NCI-H1436 treated with DMSO at 0.1 percent for 48 hours (cell line): ENCODE measurements at regions not wholly inside any gene's neighbourhood (a gene's known extent, or its start where the extent isn't known, plus 50 kb on each side); places are given as distances from the start of the nearest gene placed in this dataset.
"Not testable (repeated sequence)": the region's sequence is repeated elsewhere in the genome, so short reads cannot be mapped to it uniquely, and the experiment has no call there.

Experiments used
- DNase-seq: peaks from one replicate; lab custom pipeline; 2025; lab: John Stamatoyannopoulos, UW

DNA sequence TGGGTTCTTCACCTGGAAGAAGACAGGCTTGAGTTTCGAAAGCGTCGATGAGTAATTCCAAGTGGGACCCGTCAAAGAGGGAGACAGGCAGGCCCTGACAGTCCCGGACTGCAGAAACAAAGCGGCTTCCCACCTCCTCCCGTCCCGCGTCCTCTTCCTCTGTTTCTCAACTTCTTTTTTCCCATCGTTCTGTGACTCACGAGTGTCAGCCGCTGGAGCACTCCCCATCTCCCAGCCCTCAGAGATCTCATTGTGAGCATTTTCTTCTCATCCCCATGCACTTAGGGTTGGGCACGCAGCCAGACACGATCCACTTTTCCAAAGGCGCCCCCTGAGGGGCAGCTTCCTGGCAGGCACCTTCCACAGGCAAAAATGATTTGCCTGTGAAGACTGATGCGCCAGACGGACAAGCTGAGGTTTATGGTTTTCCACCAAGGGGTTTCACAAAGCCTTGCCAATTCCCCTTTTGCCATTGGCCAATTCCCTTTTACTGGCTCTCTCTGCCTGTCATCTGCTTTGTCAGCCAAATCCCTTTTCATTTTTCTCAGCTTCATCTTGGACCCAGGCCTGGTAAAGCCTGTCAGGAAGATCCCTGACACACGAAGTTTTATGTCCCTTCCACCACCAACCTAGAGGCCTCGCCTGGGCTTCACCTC, 86.5 kb upstream of the ANKRD55 start:
- no peak for DNase-seq

DNA sequence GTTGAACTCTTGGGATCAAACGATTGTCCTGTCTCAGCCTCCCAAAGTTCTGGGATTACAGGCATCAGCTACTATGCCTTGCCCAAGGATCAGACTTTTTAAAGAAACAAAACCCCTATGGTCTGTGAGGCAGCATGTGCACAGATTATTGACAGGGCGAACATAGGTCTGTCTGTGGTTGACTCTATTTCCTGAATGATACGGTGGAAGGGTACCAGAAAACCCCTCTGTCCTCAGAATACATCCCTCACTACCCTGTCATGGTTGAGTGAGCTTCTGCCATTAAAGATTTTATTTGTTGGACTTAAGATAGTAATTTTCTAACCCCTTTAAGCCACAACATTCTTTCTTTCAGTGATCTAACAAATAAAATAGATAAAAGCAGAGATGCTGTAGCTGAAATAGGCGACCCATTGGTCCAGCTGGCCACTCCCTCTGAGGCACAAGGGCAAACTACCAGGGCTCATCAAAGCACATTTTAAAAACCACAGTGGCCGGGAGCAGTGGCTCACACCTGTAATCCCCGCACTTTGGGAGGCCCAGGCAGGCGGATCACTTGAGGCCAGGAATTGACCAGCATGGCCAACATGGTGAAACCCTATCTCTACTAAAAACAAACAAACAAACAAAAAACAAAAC, 84.9 kb upstream of the ANKRD55 start:
- no peak for DNase-seq

DNA sequence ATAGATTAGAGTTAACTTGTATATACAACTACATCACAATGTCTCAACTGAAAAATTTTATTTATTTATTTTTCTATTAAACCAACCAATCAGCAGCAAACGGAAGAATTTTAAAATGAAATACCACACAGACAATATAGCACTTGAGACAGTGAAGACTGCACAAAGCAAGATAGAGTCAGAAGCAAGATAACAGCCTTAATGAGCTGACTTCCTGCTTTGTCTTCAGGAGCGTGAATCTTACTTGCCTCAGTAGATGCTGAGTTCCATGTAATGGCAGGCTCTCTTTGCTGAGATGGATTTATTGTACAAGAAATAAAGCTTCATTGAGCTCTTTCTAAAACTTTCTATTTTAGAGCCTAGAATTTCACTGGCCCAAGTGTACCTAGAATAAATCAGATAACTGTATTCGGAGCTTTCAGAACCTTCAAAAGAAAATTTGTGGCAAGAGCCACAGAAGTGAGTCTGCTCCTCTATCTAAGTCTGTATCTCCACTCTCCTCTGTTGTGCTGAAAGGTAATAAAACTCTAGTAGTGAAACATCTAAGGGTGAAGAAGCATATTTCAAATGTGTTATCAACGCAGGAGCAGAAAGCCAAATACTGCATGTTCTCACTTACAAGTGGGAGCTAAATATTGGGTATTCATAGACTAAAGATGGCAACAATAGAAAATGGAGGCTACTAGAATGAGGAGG, 83.3 kb upstream of the ANKRD55 start:
- no peak for DNase-seq

DNA sequence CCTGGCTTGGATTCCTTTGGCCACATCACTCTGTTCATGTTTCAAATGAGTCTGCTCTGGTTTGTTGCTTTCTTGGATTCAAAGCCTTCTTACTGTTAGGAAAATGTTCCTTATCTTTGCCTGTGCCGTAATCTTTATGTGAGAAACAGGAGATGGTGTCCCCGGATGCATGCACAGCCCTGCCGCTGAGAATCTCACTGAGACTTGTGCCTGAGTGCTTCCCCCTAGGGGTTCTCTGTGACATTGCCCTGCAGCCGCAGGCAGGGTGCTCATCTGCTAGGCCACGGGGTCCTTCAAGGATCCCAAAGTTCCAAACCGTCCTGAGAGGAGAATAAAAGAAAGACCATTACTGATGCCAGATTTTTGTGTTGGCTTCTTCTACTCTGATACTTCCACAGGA, 81.4 kb upstream of the ANKRD55 start:
- DNase-seq = no peak

DNA sequence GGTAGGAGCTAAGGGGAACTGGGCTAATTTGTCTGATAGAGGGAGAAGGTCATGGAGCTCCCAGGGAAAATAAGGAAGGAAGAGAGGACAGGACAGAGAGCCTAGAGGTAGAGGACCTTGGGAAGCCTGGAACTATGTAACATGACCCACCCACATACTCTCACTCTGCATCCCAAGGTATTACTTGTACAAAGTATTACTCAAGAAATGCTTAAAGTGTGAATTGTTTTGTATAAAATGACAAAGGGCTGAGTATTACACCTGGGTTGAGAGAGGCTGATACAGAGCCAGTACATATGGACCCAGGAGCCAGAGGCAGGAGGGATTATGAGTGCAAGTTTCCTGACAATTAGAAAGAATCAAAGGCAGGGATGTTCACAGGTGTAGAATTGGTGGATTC, 80.5 kb upstream of the ANKRD55 start:
- DNase-seq = no peak

DNA sequence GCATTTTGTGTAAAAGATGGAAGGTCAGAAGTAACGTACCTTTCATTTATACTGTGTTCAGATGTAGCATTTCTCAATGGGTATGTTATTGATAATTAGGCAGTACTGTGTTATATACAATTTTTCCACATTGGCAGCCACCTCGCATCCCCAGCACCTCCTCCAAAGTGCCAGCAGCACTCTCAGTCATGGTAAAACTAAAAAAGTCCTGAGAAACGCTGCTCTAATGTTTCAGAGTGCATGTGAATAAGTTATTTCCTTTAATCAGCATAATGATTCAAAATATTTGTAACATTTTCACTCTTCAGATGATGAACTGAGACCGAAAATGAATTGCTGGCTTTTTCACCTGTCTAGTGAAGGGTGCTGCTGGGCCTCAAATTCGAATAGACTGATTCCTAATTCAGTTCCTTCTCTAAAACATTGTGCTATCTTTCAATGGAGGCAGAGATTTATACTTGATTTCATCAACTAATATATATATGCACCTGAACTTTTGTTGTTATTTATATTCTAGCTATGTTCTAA, 79.9 kb upstream of the ANKRD55 start:
- DNase-seq = no peak

GRCh38 chr5:56311306-56311905, 78.3 kb upstream of the ANKRD55 start:
- no peak for DNase-seq

GRCh38 chr5:56310711-56311204, 77.6 kb upstream of the ANKRD55 start:
- DNase-seq = no peak

- no peak for DNase-seq
These were observed 76.2 kb upstream of the ANKRD55 start for GRCh38 chr5:56309262-56309826.

GRCh38 chr5:56307714-56308333, 74.7 kb upstream of the ANKRD55 start:
- no peak for DNase-seq

DNA sequence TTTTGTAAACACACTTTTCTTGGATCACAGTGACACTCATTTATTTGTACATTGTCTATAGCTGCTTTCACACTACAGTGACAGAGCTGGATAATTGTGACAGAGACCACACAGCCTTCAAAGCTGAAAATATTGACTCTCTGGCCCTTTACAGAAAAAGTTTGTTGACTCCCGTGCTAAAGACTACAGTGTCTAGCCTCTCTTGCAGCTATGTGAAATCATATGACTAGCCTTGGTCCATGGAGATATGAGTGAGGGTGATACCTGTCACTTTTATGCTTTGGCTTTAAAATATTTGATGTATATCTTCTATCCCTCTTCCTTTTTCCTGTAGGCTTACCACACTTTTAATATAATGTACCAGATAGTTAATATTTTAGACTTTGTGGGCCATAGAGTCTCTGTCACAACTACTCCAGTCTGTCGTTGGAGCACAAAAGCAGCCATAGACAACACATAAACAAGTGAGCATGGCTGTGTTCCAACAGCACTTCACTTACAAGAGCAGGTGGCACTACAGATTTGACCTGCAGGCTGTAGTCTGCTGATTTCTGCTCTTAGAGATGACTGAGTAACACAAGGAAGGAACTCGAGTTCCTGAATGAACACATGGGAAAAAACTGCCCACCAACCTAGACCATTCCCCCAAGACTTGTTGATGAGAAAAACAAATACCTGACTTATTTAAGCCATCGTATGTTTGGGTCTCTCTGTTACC, 73.5 kb upstream of the ANKRD55 start:
- DNase-seq = no peak

- no peak for DNase-seq
These were observed 72.1 kb upstream of the ANKRD55 start for GRCh38 chr5:56305001-56305950.

- no peak for DNase-seq
These were observed 70.4 kb upstream of the ANKRD55 start for GRCh38 chr5:56303511-56303910.

GRCh38 chr5:56302027-56302426, 68.9 kb upstream of the ANKRD55 start:
- no peak for DNase-seq

DNA sequence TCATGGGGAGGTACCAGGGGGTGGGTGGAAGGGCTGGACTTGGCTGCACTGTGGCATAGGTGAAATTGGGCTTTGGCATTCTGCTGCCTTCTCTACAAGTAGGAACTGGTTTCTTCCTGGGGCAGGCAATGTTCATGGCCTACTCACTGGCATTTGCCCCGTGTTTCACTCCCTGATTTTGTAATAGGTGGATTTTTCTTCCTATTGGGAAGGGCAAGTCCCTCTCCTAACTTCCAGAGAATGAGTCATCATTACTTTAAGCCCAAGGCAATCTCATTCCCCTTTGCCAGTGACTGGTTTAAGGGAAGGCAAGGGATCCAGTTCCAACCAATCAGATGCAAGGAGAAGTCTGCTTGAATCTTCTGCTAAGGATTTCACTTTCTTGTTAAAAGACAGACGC, 67.9 kb upstream of the ANKRD55 start:
- DNase-seq = no peak

DNA sequence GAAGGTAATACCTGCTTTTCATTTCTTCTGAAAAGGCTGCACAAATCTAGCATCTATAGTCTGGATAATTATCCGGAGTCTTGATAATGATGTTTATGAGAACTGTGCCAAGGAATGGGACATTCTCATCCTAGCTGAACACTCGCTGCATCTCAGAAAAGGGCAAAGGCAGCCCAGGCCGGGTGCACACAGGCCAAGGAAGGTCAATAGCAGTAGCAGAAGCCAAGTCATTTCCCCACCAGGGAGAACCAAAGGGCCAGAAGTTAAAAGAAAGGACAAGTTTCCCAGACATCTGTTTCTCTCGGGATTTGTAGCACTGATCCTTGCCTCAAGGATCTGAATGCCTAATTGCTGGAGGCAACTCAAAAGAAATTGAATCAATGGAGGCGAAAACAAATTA, 66.1 kb upstream of the ANKRD55 start:
- DNase-seq = no peak

GRCh38 chr5:56298336-56299090, 65.4 kb upstream of the ANKRD55 start:
- DNase-seq = no peak

GRCh38 chr5:56297851-56298250, 64.7 kb upstream of the ANKRD55 start:
- DNase-seq = no peak

- DNase-seq = not testable (repeated sequence)
These were observed 62.2 kb upstream of the ANKRD55 start for GRCh38 chr5:56295311-56295710.
